Hematopoietic multipotent progenitor cell (in vitro differentiated cells): ENCODE measurements at regions not wholly inside any gene's neighbourhood (a gene's known extent, or its start where the extent isn't known, plus 50 kb on each side); places are given as distances from the start of the nearest gene placed in this dataset.
"Not testable (repeated sequence)": the region's sequence is repeated elsewhere in the genome, so short reads cannot be mapped to it uniquely, and the experiment has no call there.

ENCODE experiments used
- DNase-seq, 3 donors: peaks; one replicate each; pipeline ENCODE4 v3.0.0-alpha.2; 2011 to 2015; ENCODE audit warnings: low read depth in 2 of 3, low spot score in 2 of 3

GRCh38 chr1:78203410-78203982 is 157.7 kb downstream of the GIPC2 start:
- DNase-seq = not testable (repeated sequence)

GRCh38 chr1:78210175-78210574 is 164.4 kb downstream of the GIPC2 start:
- no peak for DNase-seq

- DNase-seq = no peak
Observed at GRCh38 chr1:78211483-78212092, 165.8 kb downstream of the GIPC2 start.

- DNase-seq = no peak
Observed at GRCh38 chr1:78214334-78214733, 168.6 kb downstream of the GIPC2 start.

- DNase-seq = no peak
Observed at GRCh38 chr1:78222225-78222959, 176.6 kb downstream of the GIPC2 start.

- no peak for DNase-seq
Observed at GRCh38 chr1:78222960-78223358, 177.2 kb downstream of the GIPC2 start.

GRCh38 chr1:78223417-78224215 is 177.8 kb downstream of the GIPC2 start:
- DNase-seq = no peak

- no peak for DNase-seq
Observed at GRCh38 chr1:78224246-78224785, 178.6 kb downstream of the GIPC2 start.

GRCh38 chr1:78224861-78225552 is 179.2 kb downstream of the GIPC2 start:
- no peak for DNase-seq

GRCh38 chr1:78226784-78227183 is 181.0 kb downstream of the GIPC2 start:
- DNase-seq = no peak

- DNase-seq = no peak
Observed at GRCh38 chr1:78227705-78228635, 182.2 kb downstream of the GIPC2 start.

GRCh38 chr1:78229344-78229743 is 183.6 kb downstream of the GIPC2 start:
- DNase-seq = no peak

GRCh38 chr1:78231477-78231876 is 185.7 kb downstream of the GIPC2 start:
- DNase-seq = no peak

- no peak for DNase-seq
Observed at GRCh38 chr1:78231894-78232293, 186.1 kb downstream of the GIPC2 start.

GRCh38 chr1:78232630-78233029 is 186.9 kb downstream of the GIPC2 start:
- DNase-seq = no peak

- no peak for DNase-seq
Observed at GRCh38 chr1:78234496-78234895, 188.7 kb downstream of the GIPC2 start.

- DNase-seq = no peak
Observed at GRCh38 chr1:78236716-78237115, 190.9 kb downstream of the GIPC2 start.

GRCh38 chr1:78237364-78237916 is 191.7 kb downstream of the GIPC2 start:
- no peak for DNase-seq

GRCh38 chr1:78240191-78240590 is 194.4 kb downstream of the GIPC2 start:
- no peak for DNase-seq
